Activated CD4-positive, alpha-beta T cell treated with anti-CD3 and anti-CD28 coated beads, Interleukin-10, Interleukin-2, amounts not matched to agents 100 ng/mL and 50 ng/mL, durations not matched to agents 16 hours and 8 hours (primary cell): ENCODE measurements at regions not wholly inside any gene's neighbourhood (a gene's known extent, or its start where the extent isn't known, plus 50 kb on each side); places are given as distances from the start of the nearest gene placed in this dataset.

Experiments
- DNase-seq: peaks from one replicate; pipeline ENCODE4 v3.0.0-alpha.2; 2020

DNA sequence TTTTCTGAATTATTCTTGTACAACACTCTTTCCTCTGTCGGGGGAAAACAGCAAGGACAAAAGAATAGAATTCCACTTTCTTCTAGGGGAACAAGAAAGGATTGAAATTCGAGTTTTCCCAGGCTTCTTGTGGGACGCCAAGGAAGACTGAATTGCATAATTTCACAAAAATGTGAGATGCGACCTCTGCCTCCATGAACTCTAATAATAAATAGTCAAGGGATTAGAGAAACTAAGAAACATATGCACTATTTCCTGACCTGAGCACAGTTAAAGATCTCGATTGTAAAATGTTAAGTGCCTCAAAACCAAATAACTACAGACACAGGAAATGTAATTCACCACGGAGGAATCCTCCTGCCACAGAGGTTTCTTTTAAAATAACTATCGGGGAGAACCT, 117.3 kb upstream of the MARK1 start:
- no peak for DNase-seq

DNA sequence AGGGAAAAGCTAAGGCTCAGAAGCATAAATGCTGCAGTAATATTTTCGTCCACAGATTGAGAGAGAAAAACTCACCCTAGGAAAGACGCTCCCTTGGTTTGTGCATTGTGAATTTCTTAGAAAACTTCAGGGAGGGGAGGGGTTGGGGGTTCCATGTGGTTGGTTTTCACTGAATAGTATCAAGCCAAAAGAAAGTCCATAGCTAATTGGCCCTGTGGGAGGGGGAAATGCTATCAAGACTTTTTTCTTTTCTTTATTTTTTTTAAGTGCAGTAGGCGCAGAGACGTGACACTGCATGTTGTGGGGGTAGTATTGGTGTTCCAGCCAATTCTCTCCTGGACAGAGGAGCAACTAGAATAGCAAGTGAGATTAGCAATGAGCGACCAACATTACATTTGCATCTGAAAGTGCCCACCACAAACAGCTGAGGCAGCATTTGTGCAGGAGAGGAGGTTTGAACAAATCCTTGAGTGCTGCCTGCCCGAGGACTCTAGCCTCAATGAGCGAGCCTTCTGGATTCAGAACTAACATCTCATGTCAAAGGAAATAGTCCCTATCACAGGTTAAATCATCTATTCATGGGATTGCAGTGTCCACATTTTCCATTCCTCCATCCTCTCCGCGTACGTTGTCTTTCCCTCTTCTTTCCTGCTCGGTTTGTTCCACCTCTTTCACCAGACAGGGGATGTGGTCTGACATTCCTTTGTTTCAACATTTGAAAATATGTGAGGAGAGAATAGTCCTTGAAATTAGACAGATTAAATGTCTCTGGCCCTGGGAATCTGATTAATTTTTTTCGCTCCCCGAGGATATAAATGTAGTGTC, 118.0 kb upstream of the MARK1 start:
- DNase-seq: no peak

DNA sequence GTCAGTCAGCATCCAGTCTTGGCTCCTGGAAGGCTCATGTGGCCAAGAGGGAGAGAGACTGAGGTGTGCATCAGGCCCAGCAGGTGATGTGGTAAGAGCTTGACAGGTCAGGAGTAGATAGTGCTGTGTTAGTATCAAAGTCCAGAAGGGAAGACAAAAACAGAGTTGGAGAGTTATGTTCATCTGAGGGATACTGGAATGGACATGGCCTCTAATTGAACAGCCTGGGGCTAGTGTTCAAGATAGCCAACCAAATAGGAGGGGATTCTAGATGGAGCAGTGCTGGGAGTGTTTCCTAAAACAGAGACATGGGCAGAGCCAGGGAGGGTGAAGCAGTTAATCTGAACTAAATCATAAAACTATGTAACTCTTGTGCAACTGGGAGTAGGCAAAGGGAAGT, 120.7 kb upstream of the MARK1 start:
- no peak for DNase-seq

DNA sequence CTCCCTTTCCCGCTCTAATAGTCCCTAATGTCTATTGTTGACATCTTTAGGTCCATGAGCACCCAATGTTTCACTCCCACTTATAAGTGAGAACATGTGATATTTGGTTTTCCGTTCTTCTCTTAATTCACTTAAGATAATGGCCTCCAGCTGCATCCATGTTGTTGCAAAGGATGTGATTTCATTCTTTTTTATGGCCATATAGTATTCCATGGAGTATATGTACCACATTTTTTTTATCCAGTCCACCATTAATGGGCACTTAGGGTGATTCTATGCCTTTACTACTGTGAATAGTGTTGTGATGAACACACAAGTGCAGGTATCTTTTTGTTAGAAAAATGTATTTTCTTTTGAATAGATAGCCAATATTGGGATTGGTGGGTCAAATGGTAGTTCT, 126.0 kb upstream of the RAB3GAP2 start:
- no peak for DNase-seq

DNA sequence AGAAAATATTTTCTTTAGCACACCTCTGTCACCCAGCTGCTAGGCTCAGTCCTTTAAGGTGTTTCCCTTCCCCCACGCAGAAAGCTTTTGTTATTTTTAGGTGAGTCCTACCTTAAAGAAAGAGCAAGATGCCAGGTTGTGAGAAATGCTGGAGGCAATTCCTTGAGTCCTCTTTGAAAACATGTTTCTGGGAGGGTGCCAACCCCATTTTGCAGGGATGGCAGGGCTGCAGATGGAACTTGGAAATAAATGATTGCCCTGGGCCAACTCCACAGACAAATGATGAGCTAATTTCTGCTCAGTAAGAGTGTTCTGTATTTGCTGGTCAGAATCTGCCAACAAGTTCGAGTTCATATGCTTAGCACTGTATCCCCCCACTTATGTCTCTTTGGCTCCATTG, 119.2 kb upstream of the RAB3GAP2 start:
- DNase-seq: no peak

DNA sequence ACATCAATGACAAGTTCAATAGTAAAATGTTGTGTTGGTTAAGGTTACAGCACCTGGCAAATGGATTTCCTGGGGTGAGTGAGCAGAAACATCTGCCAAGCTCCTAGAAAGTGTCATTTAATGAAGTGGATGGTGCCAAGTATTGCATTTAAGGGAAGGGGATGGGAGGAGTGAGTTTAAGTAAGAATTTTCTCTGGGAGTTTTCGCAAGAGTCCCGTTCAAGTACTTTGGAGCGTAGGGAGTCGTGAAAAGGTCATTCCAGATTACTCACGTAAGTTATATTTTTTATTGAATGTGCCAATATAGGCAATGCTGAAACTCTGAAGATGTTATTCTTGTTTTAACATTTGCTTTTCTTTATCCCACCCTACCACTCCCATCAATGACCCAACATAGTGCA, 117.4 kb upstream of the RAB3GAP2 start:
- no peak for DNase-seq

DNA sequence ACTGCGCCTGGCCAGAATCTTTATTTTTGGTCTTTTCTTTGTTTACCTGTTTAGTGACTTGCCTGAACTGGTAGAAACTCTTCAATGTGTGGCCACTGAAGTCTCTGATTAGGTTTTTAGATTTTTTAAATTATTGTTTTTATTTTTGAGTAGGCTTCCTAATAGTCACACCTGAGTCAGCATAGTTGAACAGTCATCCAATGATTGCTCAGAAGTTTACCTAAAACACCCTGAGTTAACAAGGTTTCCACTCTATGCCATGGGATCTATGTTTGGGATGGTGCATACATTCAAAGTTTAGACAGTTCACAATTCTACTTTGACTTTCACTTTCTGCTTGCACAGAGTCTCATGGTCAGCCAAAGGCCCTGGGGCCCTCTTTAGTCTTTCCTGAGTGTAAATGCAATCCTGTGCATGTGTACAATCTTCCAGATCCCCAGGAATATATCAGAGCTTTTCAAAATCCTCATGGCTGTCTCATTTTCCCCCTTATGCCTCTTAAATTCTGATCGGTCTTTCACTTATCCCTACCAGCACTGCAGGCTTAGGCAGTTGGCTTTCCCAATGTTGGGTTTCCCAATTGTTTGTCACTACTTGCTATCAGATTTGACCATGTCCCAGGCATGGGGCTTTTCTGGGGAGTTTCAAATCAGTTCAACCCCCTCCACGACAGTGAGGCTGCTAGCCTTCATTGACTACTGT, 114.4 kb upstream of the RAB3GAP2 start:
- no peak for DNase-seq

DNA sequence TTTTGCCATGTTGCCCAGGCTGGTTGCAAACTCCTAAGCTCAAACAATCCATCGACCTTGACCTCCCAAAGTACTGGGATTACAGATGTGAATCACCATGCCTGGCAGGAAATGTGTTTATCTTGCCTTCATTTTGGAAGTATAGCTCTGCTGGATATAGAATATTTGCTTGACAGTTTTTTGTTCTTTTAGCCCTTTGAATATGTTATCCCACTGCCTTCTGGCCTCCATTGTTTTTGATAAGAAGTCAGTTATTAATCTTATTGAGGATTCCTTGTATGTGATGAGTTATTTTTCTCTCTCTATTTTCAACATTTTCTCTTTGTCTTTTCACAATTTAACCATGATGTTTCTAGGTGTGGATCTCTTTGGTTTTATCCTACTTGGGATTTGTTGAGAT, 112.9 kb upstream of the RAB3GAP2 start:
- DNase-seq: no peak

DNA sequence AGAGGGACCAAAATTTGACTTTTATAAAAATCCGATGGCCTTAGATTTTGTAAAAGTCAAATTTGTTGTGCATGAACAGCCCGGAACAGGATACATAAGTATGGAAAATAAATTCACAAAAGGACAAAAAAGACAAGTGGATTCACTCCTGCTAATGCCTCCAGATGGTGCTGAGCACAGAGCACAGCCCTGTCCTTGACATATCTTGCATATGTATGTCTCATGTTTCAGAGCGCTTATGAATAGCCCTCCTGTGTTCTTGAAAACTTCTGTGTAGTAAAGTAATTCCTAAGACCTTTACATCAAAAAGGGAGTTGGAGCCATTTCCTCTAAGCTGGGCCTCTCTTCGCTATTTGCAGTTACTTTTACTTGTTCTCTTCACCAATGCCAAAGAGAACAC, 110.7 kb upstream of the RAB3GAP2 start:
- no peak for DNase-seq

DNA sequence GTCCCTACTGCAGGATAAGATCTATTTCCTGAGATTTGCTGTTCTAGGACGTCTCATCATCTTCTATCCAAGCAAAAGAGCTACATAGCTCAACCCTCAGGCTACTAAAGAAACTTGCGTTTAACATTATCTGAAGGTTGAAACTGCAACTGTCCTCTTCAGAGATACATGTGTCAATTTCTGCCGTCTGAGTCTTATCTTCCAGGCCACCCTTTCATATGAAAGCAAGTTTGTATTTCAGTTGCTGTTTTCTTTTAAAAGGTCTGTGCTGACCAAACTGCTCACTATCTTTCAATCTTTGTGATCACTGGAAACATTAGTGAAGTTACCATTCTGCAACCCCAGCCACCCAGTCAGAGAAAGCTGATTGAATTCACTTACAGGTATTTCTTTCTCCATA, 108.6 kb upstream of the RAB3GAP2 start:
- no peak for DNase-seq

DNA sequence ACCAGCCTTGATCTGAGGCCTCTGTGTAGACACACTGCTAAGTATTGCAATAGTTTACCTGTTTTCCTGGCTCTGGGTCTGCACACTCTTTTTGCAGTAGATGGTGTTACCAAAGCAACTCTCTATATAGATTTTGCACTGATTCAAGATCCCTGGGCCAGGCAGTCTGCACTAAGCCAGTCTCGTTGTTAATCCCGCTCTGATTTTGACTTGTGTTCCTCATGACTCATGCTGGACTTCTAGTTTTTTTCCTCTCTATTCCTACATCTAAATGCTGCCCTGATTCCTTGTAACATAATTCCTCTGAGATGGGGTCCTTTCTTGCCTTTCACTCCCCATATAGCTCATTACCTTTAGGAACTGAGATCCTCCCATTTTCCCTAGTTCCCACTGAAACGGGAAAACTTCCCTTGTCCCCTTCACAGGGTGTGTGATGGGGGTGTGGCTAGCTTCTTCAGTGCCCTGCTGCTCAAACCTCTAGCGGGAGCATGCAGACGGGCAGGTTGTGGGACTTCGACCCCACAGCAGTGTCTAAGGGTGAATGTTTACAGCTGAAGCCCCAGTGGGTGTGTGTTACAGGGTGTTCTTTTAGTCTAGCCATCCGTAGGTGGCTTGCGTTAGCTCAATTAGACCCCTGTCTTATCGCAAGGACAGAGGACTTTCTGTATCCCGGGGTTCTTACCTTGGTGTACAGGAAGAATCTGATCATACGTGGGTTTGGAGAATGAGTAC, 106.5 kb upstream of the RAB3GAP2 start:
- no peak for DNase-seq

DNA sequence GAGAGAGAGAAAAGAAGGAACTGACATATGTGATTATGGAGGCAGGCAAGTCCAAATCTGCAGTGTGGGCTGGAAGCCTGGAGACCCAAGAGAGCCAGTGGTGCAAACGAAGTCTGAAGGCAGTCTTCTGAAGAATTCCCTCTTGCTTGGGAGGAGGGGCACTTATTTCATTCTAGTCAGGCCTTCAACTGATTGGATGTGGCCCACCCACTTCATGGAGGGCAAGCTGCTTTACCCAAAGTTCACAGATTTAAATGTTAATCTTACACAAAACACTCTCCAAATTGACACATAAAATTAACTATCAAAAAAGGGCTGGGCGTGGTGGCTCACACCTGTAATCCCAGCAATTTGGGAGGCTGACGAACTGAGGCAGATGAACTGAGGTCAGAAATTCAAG, 103.5 kb upstream of the RAB3GAP2 start:
- no peak for DNase-seq

DNA sequence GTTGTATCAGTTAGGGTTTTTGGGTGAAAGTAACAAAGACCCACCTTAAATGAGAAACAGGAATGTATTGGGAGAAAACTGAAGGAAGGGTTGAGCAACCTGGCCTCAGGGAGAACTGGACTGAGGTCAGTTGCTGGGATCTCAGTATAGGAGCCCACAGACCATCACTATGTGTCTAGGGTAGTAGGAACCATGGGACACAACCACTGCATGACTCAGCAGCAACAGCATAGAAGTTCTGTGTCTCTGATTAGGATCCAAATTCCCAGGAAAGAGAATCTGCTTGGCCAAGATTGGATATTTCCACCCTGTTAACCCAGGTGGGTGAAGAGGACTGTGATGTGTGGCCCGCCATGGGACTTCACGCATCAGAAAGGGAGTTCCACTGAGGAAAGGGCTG, 102.2 kb upstream of the RAB3GAP2 start:
- DNase-seq: no peak

DNA sequence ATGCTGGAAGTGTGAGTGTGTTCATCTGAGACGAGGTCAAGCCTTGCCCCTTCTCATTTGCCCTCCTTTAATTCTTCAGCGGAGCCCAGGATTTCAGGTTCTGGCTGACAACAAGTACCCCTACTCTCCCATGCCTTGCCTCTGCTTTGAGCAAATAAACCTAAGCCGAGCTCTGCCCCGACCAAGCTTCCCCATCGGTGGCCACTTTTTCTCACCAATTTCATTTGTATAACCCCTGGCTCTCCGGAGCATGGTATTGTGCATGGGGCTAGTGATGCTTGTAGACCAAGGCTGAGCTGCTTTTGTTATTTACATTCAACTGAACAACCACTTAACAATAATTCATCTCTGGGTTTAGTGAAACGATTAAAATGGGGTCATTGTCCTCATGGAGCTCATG, 100.2 kb upstream of the RAB3GAP2 start:
- no peak for DNase-seq

DNA sequence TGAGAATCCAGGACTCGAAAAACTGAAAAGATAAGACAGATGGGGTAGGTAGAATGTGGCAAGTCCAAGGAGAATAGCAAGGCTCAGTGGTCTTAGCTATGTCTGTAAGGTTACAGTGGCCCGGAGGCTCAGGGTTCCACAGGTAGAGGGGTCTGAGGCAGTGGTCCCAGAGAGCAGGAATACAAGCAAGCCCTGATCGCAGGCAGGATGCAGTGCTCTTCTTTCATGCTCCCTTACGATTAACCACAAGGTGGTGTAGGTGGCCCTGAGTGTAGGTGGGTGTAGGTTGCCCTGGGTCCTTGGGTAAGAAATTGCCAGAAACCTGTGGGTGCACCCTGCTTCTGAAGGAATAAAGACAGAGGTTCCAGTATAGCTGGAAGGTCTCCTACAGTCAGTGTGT, 99.1 kb upstream of the RAB3GAP2 start:
- no peak for DNase-seq

DNA sequence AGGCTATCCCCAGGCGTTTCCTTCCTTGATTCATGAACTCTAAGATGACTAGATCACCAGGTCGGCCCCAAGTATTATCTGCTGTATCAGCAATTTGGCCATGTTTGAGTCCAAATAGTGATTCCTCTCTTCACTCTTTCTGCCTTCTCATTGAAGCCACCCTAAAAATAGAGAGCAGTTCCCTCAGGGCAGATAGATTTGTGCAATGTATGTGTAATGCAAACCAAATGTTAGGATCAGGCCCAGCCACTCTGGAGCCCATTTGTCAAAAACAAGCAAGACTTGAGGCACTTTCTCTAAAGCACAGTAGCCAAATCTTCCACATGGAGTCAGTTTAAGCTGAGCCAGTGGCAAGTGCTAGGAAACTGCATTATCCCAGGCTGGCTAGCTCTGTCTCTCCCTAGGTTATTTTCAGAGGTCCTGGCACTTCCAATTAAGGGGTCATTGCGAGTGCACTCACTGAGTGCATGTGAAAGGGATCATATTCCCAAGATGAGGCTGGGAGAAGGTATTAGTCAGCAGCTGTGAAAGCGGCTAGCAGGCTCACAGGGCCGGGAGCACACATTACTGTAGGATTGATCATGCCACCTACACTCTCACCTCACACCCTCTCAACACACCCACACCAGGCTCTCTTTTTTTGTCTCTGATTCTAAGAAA, 97.9 kb upstream of the RAB3GAP2 start:
- DNase-seq: no peak

DNA sequence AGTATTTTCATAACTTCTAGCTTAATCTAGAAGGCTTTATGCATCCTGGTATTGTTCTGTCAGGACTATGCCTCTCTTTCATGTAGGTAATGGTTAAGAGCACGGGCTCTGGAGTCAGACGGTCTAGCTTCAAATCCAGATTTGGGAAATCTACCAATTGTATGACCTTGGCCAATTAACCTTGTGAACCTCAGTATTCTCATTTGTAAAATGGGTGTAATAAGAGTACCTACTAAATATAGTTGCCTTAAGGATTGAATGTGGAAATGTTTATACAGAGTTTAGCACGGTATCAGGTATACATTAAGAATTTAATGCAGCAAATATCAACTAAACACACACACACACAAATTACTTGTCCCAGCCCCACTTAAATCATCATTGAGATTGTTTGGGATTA, 97.3 kb upstream of the RAB3GAP2 start:
- DNase-seq: no peak

DNA sequence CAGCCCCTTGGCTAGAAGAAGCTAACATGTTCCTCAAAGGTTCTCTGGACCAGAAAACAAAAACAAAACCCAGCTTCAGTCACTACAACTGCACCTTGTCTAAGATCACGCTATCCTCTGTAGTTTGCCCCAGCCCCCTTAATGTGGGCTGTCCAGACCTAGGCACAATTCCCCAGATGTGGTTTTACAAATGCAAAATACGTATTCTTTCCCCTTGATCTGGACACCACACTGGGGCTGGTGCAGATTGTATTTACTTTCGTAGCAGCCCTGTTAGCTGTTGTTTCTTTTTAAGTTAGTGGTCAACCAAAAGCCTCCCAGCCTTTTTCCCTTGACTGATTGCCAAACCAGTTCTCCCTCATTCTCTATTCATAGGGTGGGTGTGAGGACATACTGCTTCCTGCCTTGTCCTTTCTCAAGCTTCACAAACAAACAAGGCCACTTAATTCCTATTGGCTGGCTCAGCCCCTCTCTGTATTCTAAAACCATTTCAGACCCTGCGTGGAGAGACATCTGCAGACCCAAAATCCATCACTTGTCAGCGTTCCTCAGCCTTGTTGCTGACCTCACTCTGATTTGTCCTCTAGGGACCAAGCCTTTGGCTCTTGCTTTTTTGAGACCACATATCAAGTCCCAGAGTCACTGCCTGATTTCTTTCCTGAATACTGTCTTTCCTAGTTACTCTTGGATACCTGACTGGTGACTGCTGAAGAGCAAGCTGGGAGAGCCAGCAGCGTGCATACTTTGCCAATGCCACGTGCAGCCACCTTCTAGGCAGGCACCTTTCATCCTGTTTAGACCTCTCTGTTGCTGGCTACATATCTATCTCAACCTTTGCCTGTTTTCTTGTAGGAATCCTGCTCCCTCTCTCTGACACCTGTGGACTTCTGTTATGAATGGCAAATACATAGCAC, 96.4 kb upstream of the RAB3GAP2 start:
- DNase-seq: no peak

DNA sequence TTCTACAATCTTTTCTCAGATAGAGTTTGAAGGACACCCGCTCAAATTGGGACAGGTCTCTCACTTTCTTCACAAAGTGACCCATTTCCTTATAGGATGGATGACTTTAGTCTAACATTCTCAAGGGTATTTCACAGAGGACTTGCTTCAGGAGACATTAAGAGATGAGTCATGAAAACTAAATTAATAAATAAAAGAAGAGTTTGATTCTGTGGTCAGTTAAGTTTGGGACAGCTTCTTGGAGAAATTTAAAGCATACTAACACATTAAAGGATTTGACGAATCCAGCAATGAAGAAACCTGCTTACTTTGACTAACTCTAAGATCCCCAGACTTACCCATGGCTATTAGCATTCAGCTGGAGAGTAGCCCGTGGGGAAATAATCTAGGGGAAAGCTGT, 95.6 kb upstream of the RAB3GAP2 start:
- no peak for DNase-seq

DNA sequence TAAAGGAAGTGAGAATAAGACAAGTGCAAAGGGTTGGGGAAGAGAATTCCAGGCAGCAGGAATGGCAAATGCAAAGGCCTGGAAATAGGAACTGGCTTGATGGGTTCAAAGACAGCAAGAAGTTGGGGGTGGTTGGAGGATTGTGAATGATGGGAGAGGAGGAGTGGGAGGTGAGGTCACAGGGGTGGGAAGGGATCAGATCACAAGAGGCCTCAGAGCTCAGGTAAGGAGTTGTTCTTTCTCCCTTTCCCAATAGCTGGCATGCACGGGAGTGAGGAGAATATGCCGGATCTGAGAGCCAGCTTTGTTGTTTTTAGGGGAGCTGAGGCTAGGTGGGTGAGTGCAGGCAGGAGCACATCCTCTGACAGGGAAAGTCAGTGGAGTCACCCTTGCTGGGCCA, 94.0 kb upstream of the RAB3GAP2 start:
- DNase-seq: no peak

DNA sequence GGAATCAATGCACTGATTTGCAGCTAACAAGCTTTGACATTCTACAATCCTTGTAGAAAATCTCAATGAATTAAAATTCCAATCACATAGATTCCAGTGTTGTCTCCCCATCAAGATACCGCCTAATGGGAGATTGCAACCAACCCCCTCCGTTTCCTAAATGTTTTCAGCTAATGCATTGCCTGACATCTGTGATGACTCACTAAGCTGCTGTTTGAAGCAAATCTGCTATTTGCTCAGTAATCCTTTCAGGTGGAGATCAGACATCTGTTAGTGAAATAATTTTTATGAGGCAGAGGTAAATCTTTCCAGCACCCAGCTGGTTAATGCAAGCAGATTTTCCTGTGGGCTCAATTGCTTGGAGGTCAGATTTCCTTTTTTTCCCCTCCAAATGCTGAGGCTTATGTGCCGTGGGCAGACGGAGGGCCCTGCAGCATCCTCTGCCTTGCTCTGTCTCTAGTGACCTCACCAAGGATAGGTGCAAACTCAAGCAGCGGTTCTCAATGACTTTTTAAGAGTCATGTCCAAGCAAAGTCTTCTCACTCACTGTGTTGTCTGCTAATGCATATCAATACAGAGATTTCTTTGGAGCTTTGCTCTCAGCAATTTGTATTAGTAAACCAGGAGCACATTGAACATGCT, 91.1 kb upstream of the RAB3GAP2 start:
- DNase-seq: no peak
